Astrocyte (in vitro differentiated cells and primary cell): ENCODE measurements at regions not wholly inside any gene's neighbourhood (a gene's known extent, or its start where the extent isn't known, plus 50 kb on each side); places are given as distances from the start of the nearest gene placed in this dataset.

Experiments
- EZH2 ChIP-seq: IDR thresholded peaks from 2 replicates; pipeline ENCODE4 v1.6.1; 2012; ENCODE audit warnings: mild to moderate bottlenecking, low read length, inconsistent platforms; ENCODE audit not compliant: insufficient read depth
- TF ChIP-seq, protein P1 (sequence below): IDR thresholded peaks from 2 replicates; pipeline ENCODE4 v1.5.1; 2011; ENCODE audit warnings: low read depth, mild to moderate bottlenecking, inconsistent platforms, low read length, moderate library complexity; ENCODE audit not compliant: insufficient read depth

DNA sequence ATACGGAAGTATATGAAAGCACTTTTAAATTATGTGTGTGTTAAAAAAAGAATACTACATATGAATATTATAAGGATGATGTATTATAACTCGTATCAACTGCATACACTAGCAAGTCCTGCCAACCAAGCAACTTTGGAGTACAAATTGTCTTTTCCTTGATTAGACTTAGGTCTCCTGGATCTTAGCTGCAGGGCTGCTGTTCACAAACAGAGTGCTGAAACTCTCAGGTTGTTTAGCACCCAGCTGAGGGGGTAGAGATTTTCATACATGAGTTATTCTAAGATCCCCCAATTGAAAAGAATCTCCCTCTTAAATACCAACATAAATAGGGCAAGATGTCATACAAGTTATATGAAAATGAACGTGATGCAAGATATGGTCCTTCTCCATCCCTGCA lies 149.8 kb upstream of the TNC start:
- TF ChIP-seq, protein P1, sequence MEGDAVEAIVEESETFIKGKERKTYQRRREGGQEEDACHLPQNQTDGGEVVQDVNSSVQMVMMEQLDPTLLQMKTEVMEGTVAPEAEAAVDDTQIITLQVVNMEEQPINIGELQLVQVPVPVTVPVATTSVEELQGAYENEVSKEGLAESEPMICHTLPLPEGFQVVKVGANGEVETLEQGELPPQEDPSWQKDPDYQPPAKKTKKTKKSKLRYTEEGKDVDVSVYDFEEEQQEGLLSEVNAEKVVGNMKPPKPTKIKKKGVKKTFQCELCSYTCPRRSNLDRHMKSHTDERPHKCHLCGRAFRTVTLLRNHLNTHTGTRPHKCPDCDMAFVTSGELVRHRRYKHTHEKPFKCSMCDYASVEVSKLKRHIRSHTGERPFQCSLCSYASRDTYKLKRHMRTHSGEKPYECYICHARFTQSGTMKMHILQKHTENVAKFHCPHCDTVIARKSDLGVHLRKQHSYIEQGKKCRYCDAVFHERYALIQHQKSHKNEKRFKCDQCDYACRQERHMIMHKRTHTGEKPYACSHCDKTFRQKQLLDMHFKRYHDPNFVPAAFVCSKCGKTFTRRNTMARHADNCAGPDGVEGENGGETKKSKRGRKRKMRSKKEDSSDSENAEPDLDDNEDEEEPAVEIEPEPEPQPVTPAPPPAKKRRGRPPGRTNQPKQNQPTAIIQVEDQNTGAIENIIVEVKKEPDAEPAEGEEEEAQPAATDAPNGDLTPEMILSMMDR = no peak
- TF ChIP-seq EZH2 = no peak
